PC-3 (cell line): ENCODE measurements at regions not wholly inside any gene's neighbourhood (a gene's known extent, or its start where the extent isn't known, plus 50 kb on each side); places are given as distances from the start of the nearest gene placed in this dataset.

Source experiments
- ATAC-seq: fragments of 200-7000 bp; cut with Tn5 transposase; 2 replicates; pipeline ENCODE4 v1.9.1; 2020; ENCODE audit warnings: mild to moderate bottlenecking, moderate library complexity
- BruUV-seq: library from RNA; stranded (reverse); fragments of 400-500 nt; replicated peaks from 2 replicates; lab custom pipeline; 2021; lab: Mats Ljungman, UMichigan
- CTCF ChIA-PET: fragments of 300-600 bp; sonication (Branson Sonifier 250); formaldehyde crosslinking; loops from one replicate; lab custom pipeline; 2022; ENCODE audit warnings: antibody characterized with exemption; lab: Charles Lee
- POLR2A ChIA-PET: fragments of 300-600 bp; sonication (Branson Sonifier 250); formaldehyde crosslinking; loops from one replicate; lab custom pipeline; 2022; ENCODE audit warnings: antibody characterized with exemption; ENCODE audit not compliant: unreplicated experiment; lab: Charles Lee
- DNase-seq: peaks from one replicate; pipeline ENCODE4 v3.0.0-alpha.2; 2015
- H2AFZ ChIP-seq: fragments of 300-600 bp; sonication (generic); 2 replicates; pipeline ENCODE4 v1.6.0; 2016; ENCODE audit warnings: antibody characterized with exemption, low read length
- H3F3A ChIP-seq: fragments of 300-600 bp; sonication (generic); one replicate; pipeline ENCODE4 v1.6.0; 2017; ENCODE audit warnings: antibody characterized with exemption, low read length, control low read depth, mild to moderate bottlenecking; ENCODE audit not compliant: unreplicated experiment
- H3K27ac ChIP-seq: fragments of 300-600 bp; sonication (generic); 2 replicates; pipeline ENCODE4 v1.5.1; 2016; ENCODE audit warnings: mild to moderate bottlenecking, low read length
- H3K27me3 ChIP-seq: fragments of 300-600 bp; sonication (generic); 2 replicates; pipeline ENCODE4 v1.6.1; 2016; ENCODE audit warnings: low read length, mixed read lengths
- H3K36me3 ChIP-seq: fragments of 300-600 bp; sonication (generic); 2 replicates; pipeline ENCODE4 v1.6.1; 2016; ENCODE audit warnings: low read depth, mixed run types, low read length, mixed read lengths
- H3K4me1 ChIP-seq: fragments of 300-600 bp; sonication (generic); 2 replicates; pipeline ENCODE4 v1.5.1; 2016; ENCODE audit warnings: low read length; ENCODE audit not compliant: insufficient read depth
- H3K4me2 ChIP-seq: fragments of 300-600 bp; sonication (generic); 2 replicates; pipeline ENCODE4 v1.6.0; 2016; ENCODE audit warnings: low read length
- H3K4me3 ChIP-seq: fragments of 300-600 bp; sonication (generic); 2 replicates; pipeline ENCODE4 v1.5.1; 2016; ENCODE audit warnings: mild to moderate bottlenecking, low read length, mixed read lengths
- H3K79me2 ChIP-seq: fragments of 300-600 bp; sonication (generic); 2 replicates; pipeline ENCODE4 v1.6.1; 2017; ENCODE audit warnings: low read length, mixed read lengths
- H3K9ac ChIP-seq: fragments of 300-600 bp; sonication (generic); 2 replicates; pipeline ENCODE4 v1.6.0; 2016; ENCODE audit warnings: mild to moderate bottlenecking, low read length
- H3K9me2 ChIP-seq: fragments of 300-600 bp; sonication (generic); replicated peaks from 2 replicates; pipeline ENCODE4 v1.6.1; 2016; ENCODE audit warnings: mixed run types, low read length, mixed read lengths
- H3K9me3 ChIP-seq: fragments of 300-600 bp; sonication (generic); 2 replicates; pipeline ENCODE4 v1.6.1; 2016; ENCODE audit warnings: low read length, mixed read lengths
- H4K20me1 ChIP-seq: fragments of 300-600 bp; sonication (generic); 2 replicates; pipeline ENCODE4 v1.6.1; 2016; ENCODE audit warnings: low read length, mixed read lengths
- CTCF ChIP-seq: fragments of 300-600 bp; sonication (generic); conservative IDR thresholded peaks from 2 replicates; pipeline ENCODE4 v1.5.1; 2017; ENCODE audit warnings: antibody characterized with exemption, low read depth, mild to moderate bottlenecking, low read length
- EZH2 ChIP-seq: fragments of 300-600 bp; sonication (generic); IDR thresholded peaks from one replicate; pipeline ENCODE4 v1.6.1; 2017; ENCODE audit warnings: antibody characterized with exemption, mild to moderate bottlenecking, low read length; ENCODE audit not compliant: unreplicated experiment
- EZH2phosphoT487 ChIP-seq: fragments of 300-600 bp; sonication (generic); IDR thresholded peaks from 2 replicates; pipeline ENCODE4 v1.6.1; 2018; ENCODE audit warnings: mild to moderate bottlenecking, antibody characterized with exemption, low read length, borderline replicate concordance
- intact Hi-C: fragments of 100-400 bp; cut with micrococcal nuclease; formaldehyde crosslinking; loops from 2 replicates; pipeline ENCODE4 v1.9.0; 2023

- H3K4me2 ChIP-seq, result no peak overlapping the region
- H3K79me2 ChIP-seq, result no peaks in the 10 kb centered on the region
- ATAC-seq (no peak), DNase-seq (no peak)
- H2AFZ ChIP-seq, result no peak overlapping the region
- no peaks in the 10 kb centered on the region for H3K27me3 ChIP-seq
- H3K27ac ChIP-seq, result no peak overlapping the region
- H3K4me1 ChIP-seq, result no peaks in the 10 kb centered on the region
- no peaks in the 10 kb centered on the region for H3K9me2 ChIP-seq
- CTCF ChIA-PET, result no interaction called here
- intact Hi-C loops, result no loop called here
- POLR2A ChIA-PET, result no interaction called here
- H3K4me3 ChIP-seq, result no peak overlapping the region
- no TSS peak for BruUV-seq
- H3K36me3 ChIP-seq, result no peaks in the 10 kb centered on the region
- no peaks in the 10 kb centered on the region for H3F3A ChIP-seq
- no peak for TF ChIP-seq EZH2phosphoT487
- TF ChIP-seq EZH2, result no peak
- no peak for TF ChIP-seq CTCF
- no peaks in the 10 kb centered on the region for H3K9me3 ChIP-seq
- H3K9ac ChIP-seq, result no peak overlapping the region
- H4K20me1 ChIP-seq, result no peaks in the 10 kb centered on the region
These were observed 380.5 kb downstream of the SHANK2 start for GRCh38 chr11:70871881-70872280.

GRCh38 chr11:70872299-70872698, 380.1 kb downstream of the SHANK2 start:
- H3K4me1 ChIP-seq, result no peaks in the 10 kb centered on the region
- H2AFZ ChIP-seq, result no peak overlapping the region
- DNase-seq (no peak), ATAC-seq (no peak)
- H4K20me1 ChIP-seq, result no peaks in the 10 kb centered on the region
- no peak overlapping the region for H3K9ac ChIP-seq
- ChIA-PET POLR2A (no interaction called here), CTCF (no interaction called here)
- no peak for TF ChIP-seq EZH2phosphoT487
- TF ChIP-seq EZH2, result no peak
- TF ChIP-seq CTCF, result no peak
- no peak overlapping the region for H3K4me2 ChIP-seq
- H3F3A ChIP-seq, result no peaks in the 10 kb centered on the region
- H3K9me2 ChIP-seq, result no peaks in the 10 kb centered on the region
- no peak overlapping the region for H3K4me3 ChIP-seq
- BruUV-seq, result no TSS peak
- no peaks in the 10 kb centered on the region for H3K27me3 ChIP-seq
- H3K36me3 ChIP-seq, result no peaks in the 10 kb centered on the region
- no peaks in the 10 kb centered on the region for H3K9me3 ChIP-seq
- intact Hi-C loops, result no loop called here
- no peaks in the 10 kb centered on the region for H3K79me2 ChIP-seq
- H3K27ac ChIP-seq, result no peak overlapping the region

GRCh38 chr11:70872955-70873735, 379.2 kb downstream of the SHANK2 start:
- no peaks in the 10 kb centered on the region for H3K9me3 ChIP-seq
- intact Hi-C loops, result no loop called here
- no peak overlapping the region for H3K4me2 ChIP-seq
- no TSS peak for BruUV-seq
- ChIA-PET POLR2A (no interaction called here), CTCF (no interaction called here)
- H3K27me3 ChIP-seq, result no peaks in the 10 kb centered on the region
- H3K9me2 ChIP-seq, result no peaks in the 10 kb centered on the region
- H3K9ac ChIP-seq, result no peak overlapping the region
- H3F3A ChIP-seq, result no peaks in the 10 kb centered on the region
- ATAC-seq (no peak), DNase-seq (no peak)
- no peaks in the 10 kb centered on the region for H3K36me3 ChIP-seq
- no peaks in the 10 kb centered on the region for H3K4me1 ChIP-seq
- H3K4me3 ChIP-seq, result no peak overlapping the region
- TF ChIP-seq EZH2 (no peak), EZH2phosphoT487 (no peak), CTCF (no peak)
- no peak overlapping the region for H3K27ac ChIP-seq
- no peaks in the 10 kb centered on the region for H4K20me1 ChIP-seq
- no peak overlapping the region for H2AFZ ChIP-seq
- no peaks in the 10 kb centered on the region for H3K79me2 ChIP-seq
